ENCODE measurements at regions not wholly inside any gene's neighbourhood (a gene's known extent, or its start where the extent isn't known, plus 50 kb on each side); places are given as distances from the start of the nearest gene placed in this dataset.

DNA sequence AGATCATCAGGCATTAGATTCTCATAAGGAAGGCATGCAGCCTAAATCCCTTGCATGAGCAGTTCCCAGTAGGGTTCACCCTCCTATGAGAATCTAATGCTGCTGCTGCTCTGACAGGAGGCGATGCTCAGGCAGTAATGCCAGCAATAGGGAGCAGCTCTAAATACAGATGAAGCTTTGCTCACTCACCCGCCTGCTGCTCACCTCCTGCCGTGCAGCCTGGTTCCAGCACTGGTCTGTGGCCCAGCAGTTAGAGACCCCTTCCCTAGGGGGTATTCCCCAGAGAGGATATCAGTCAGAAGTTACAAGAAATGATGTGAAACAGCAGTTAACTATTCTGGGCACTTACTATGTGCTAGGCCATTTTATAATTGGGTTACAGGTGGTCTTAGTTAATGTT is 226.0 kb downstream of the KCNJ3 start:
- TF ChIP-seq, protein P1, sequence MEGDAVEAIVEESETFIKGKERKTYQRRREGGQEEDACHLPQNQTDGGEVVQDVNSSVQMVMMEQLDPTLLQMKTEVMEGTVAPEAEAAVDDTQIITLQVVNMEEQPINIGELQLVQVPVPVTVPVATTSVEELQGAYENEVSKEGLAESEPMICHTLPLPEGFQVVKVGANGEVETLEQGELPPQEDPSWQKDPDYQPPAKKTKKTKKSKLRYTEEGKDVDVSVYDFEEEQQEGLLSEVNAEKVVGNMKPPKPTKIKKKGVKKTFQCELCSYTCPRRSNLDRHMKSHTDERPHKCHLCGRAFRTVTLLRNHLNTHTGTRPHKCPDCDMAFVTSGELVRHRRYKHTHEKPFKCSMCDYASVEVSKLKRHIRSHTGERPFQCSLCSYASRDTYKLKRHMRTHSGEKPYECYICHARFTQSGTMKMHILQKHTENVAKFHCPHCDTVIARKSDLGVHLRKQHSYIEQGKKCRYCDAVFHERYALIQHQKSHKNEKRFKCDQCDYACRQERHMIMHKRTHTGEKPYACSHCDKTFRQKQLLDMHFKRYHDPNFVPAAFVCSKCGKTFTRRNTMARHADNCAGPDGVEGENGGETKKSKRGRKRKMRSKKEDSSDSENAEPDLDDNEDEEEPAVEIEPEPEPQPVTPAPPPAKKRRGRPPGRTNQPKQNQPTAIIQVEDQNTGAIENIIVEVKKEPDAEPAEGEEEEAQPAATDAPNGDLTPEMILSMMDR (conservative IDR thresholded peaks at IDR 0.05; ENCODE audit: low read depth, low read length), result no peak
- TF ChIP-seq POLR2A (IDR thresholded peaks at IDR 0.05; ENCODE audit: low read depth, low read length) (no peak), MAZ (IDR thresholded peaks at IDR 0.05; ENCODE audit: borderline replicate concordance, low read depth, low read length) (no peak), CEBPB (IDR thresholded peaks at IDR 0.05; ENCODE audit: low read depth, low read length) (no peak), RAD21 (IDR thresholded peaks at IDR 0.05; ENCODE audit: low read length) (no peak), SMC3 (IDR thresholded peaks at IDR 0.05; ENCODE audit: low read depth, low read length) (no peak), RFX5 (IDR thresholded peaks at IDR 0.05; ENCODE audit: low read depth, low read length) (no peak), USF2 (IDR thresholded peaks at IDR 0.05; ENCODE audit: low read depth, low read length) (no peak), CHD1 (IDR thresholded peaks at IDR 0.05; ENCODE audit: low read depth, low read length) (no peak), BHLHE40 (IDR thresholded peaks at IDR 0.05; ENCODE audit: low read depth, low read length) (no peak), MXI1 (IDR thresholded peaks at IDR 0.05; ENCODE audit: borderline replicate concordance, low read depth, low read length) (no peak), MAFK (IDR thresholded peaks at IDR 0.05; ENCODE audit: low read depth, low read length) (no peak), NFE2L2 (IDR thresholded peaks at IDR 0.05; ENCODE audit: low read depth, low read length) (no peak)
- TF ChIP-seq, protein P2, sequence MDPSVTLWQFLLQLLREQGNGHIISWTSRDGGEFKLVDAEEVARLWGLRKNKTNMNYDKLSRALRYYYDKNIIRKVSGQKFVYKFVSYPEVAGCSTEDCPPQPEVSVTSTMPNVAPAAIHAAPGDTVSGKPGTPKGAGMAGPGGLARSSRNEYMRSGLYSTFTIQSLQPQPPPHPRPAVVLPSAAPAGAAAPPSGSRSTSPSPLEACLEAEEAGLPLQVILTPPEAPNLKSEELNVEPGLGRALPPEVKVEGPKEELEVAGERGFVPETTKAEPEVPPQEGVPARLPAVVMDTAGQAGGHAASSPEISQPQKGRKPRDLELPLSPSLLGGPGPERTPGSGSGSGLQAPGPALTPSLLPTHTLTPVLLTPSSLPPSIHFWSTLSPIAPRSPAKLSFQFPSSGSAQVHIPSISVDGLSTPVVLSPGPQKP (IDR thresholded peaks at IDR 0.05; ENCODE audit: borderline replicate concordance, low read depth, low read length), result no peak

Data from IMR-90 (cell line).